T1000 (cell line): ENCODE measurements at regions not wholly inside any gene's neighbourhood (a gene's known extent, or its start where the extent isn't known, plus 50 kb on each side); places are given as distances from the start of the nearest gene placed in this dataset.
A peak's percentile ranks its signal among the peaks of the same experiment; 100 is the strongest.

ENCODE experiments used
- DNase-seq: peaks from one replicate; lab custom pipeline; 2025; ENCODE audit warnings: mixed read lengths; lab: John Stamatoyannopoulos, UW

- no peak for DNase-seq
These were observed 339.8 kb downstream of the PRDM2 start for GRCh38 chr1:14039582-14040430.

- DNase-seq, result no peak
These were observed 350.0 kb downstream of the PRDM2 start for GRCh38 chr1:14049965-14050364.

- DNase-seq, result peak; percentile 2
These were observed 355.6 kb downstream of the PRDM2 start for GRCh38 chr1:14055442-14056223.

- DNase-seq, result no peak
These were observed 357.7 kb downstream of the PRDM2 start for GRCh38 chr1:14057640-14058039.

GRCh38 chr1:14061204-14061603, 361.2 kb downstream of the PRDM2 start:
- no peak for DNase-seq

- DNase-seq, result no peak
These were observed 361.7 kb downstream of the PRDM2 start for GRCh38 chr1:14061722-14062121.

- DNase-seq, result no peak
These were observed 362.7 kb downstream of the PRDM2 start for GRCh38 chr1:14062669-14063068.

- DNase-seq, result no peak
These were observed 364.9 kb downstream of the PRDM2 start for GRCh38 chr1:14064649-14065442.

GRCh38 chr1:14065486-14065885, 365.5 kb downstream of the PRDM2 start:
- no peak for DNase-seq

GRCh38 chr1:14067036-14067435, 367.0 kb downstream of the PRDM2 start:
- no peak for DNase-seq

GRCh38 chr1:14067711-14068110, 367.7 kb downstream of the PRDM2 start:
- no peak for DNase-seq

GRCh38 chr1:14071581-14071980, 371.6 kb downstream of the PRDM2 start:
- DNase-seq, result no peak

- no peak for DNase-seq
These were observed 380.7 kb downstream of the PRDM2 start for GRCh38 chr1:14080653-14081052.

- DNase-seq, result no peak
These were observed 382.3 kb downstream of the PRDM2 start for GRCh38 chr1:14082331-14082730.

GRCh38 chr1:14083277-14083676, 383.3 kb downstream of the PRDM2 start:
- DNase-seq, result no peak

- DNase-seq, result no peak
These were observed 383.7 kb downstream of the PRDM2 start for GRCh38 chr1:14083706-14084105.

GRCh38 chr1:14090062-14090461, 390.1 kb downstream of the PRDM2 start:
- DNase-seq, result no peak

- DNase-seq, result no peak
These were observed 390.5 kb downstream of the PRDM2 start for GRCh38 chr1:14090531-14090930.

GRCh38 chr1:14094611-14095400, 394.8 kb downstream of the PRDM2 start:
- DNase-seq, result no peak

GRCh38 chr1:14098294-14098913, 398.4 kb downstream of the PRDM2 start:
- DNase-seq, result no peak

- DNase-seq, result no peak
These were observed 400.5 kb downstream of the PRDM2 start for GRCh38 chr1:14100444-14100843.
